ENCODE measurements at regions not wholly inside any gene's neighbourhood (a gene's known extent, or its start where the extent isn't known, plus 50 kb on each side); places are given as distances from the start of the nearest gene placed in this dataset.

GRCh38 chr22:34490886-34491285, 570.6 kb upstream of the LARGE1 start:
- H3K4me3 ChIP-seq (ENCODE audit: control insufficient read depth in 2 of 3, extremely low read depth in 1 of 3, insufficient read depth in 2 of 3, low read depth in 1 of 3, low read length in 3 of 3) = no peak overlapping the region
- no peaks in the 10 kb centered on the region for H3K9me3 ChIP-seq (ENCODE audit: control insufficient read depth, low read depth, low read length)
- no peaks in the 10 kb centered on the region for H4K20me1 ChIP-seq (ENCODE audit: control insufficient read depth, extremely low read depth, insufficient read depth, low read length)
- dilution Hi-C loops (cut with MboI; ENCODE audit: extremely low pct_ligation_motif_present, low sequenced_read_pairs) = no loop called here
- DNase-seq (ENCODE audit: low read depth, low spot score) = no peak
- H3K36me3 ChIP-seq (ENCODE audit: control insufficient read depth in 2 of 2, extremely low read depth in 1 of 2, insufficient read depth in 2 of 2, low read length in 2 of 2) = no peaks in the 10 kb centered on the region
- no peak overlapping the region for H2AFZ ChIP-seq (ENCODE audit: control insufficient read depth, low read length)
- no peak overlapping the region for H3K9ac ChIP-seq (ENCODE audit: control insufficient read depth, extremely low read depth, insufficient read depth, low read length)
- H3K9me1 ChIP-seq (ENCODE audit: control insufficient read depth, extremely low read depth, insufficient read depth, low read length) = no peaks in the 10 kb centered on the region
- no peak for TF ChIP-seq EZH2 (IDR thresholded peaks at IDR 0.05; ENCODE audit: low read length)
- TF ChIP-seq CTCF (optimal IDR thresholded peaks at IDR 0.05 in 1 of 3, IDR thresholded peaks at IDR 0.05 in 1 of 3, conservative IDR thresholded peaks at IDR 0.05 in 1 of 3; ENCODE audit: extremely low read depth in 1 of 3, insufficient read depth in 2 of 3, low read length in 3 of 3) = no peak
- H3K79me2 ChIP-seq (ENCODE audit: control insufficient read depth, insufficient read depth, low read length) = no peaks in the 10 kb centered on the region
- no peaks in the 10 kb centered on the region for H3K4me1 ChIP-seq (ENCODE audit: control insufficient read depth, extremely low read depth, insufficient read depth, low read length)
- no peak overlapping the region for H3K27ac ChIP-seq (ENCODE audit: control insufficient read depth, insufficient read depth, low read length)
- no peak overlapping the region for H3K4me2 ChIP-seq (ENCODE audit: control insufficient read depth, extremely low read depth, insufficient read depth, low read depth, low read length)
- FAIRE-seq = no peak
- H3K27me3 ChIP-seq (ENCODE audit: control insufficient read depth, extremely low read depth, insufficient read depth, low read length) = no peaks in the 10 kb centered on the region

GRCh38 chr22:34493486-34493885, 572.5 kb upstream of the ISX start:
- H2AFZ ChIP-seq (ENCODE audit: control insufficient read depth, low read length) = no peak overlapping the region
- no peaks in the 10 kb centered on the region for H3K27me3 ChIP-seq (ENCODE audit: control insufficient read depth, extremely low read depth, insufficient read depth, low read length)
- no peaks in the 10 kb centered on the region for H3K9me3 ChIP-seq (ENCODE audit: control insufficient read depth, low read depth, low read length)
- FAIRE-seq (no peak), DNase-seq (ENCODE audit: low read depth, low spot score) (no peak)
- H3K4me1 ChIP-seq (ENCODE audit: control insufficient read depth, extremely low read depth, insufficient read depth, low read length) = no peaks in the 10 kb centered on the region
- no peak overlapping the region for H3K27ac ChIP-seq (ENCODE audit: control insufficient read depth, insufficient read depth, low read length)
- H3K9ac ChIP-seq (ENCODE audit: control insufficient read depth, extremely low read depth, insufficient read depth, low read length) = no peak overlapping the region
- no peaks in the 10 kb centered on the region for H3K36me3 ChIP-seq (ENCODE audit: control insufficient read depth in 2 of 2, extremely low read depth in 1 of 2, insufficient read depth in 2 of 2, low read length in 2 of 2)
- dilution Hi-C loops (cut with MboI; ENCODE audit: extremely low pct_ligation_motif_present, low sequenced_read_pairs) = no loop called here
- H3K4me2 ChIP-seq (ENCODE audit: control insufficient read depth, extremely low read depth, insufficient read depth, low read depth, low read length) = no peak overlapping the region
- H3K79me2 ChIP-seq (ENCODE audit: control insufficient read depth, insufficient read depth, low read length) = no peaks in the 10 kb centered on the region
- H3K4me3 ChIP-seq (ENCODE audit: control insufficient read depth in 2 of 3, extremely low read depth in 1 of 3, insufficient read depth in 2 of 3, low read depth in 1 of 3, low read length in 3 of 3) = no peak overlapping the region
- H3K9me1 ChIP-seq (ENCODE audit: control insufficient read depth, extremely low read depth, insufficient read depth, low read length) = no peaks in the 10 kb centered on the region
- no peaks in the 10 kb centered on the region for H4K20me1 ChIP-seq (ENCODE audit: control insufficient read depth, extremely low read depth, insufficient read depth, low read length)
- TF ChIP-seq CTCF (optimal IDR thresholded peaks at IDR 0.05 in 1 of 3, IDR thresholded peaks at IDR 0.05 in 1 of 3, conservative IDR thresholded peaks at IDR 0.05 in 1 of 3; ENCODE audit: extremely low read depth in 1 of 3, insufficient read depth in 2 of 3, low read length in 3 of 3) (no peak), EZH2 (IDR thresholded peaks at IDR 0.05; ENCODE audit: low read length) (no peak)

All from keratinocyte (primary cell).